ENCODE measurements at regions not wholly inside any gene's neighbourhood (a gene's known extent, or its start where the extent isn't known, plus 50 kb on each side); places are given as distances from the start of the nearest gene placed in this dataset.
"Not testable (repeated sequence)": the region's sequence is repeated elsewhere in the genome, so short reads cannot be mapped to it uniquely, and the experiment has no call there.

DNA sequence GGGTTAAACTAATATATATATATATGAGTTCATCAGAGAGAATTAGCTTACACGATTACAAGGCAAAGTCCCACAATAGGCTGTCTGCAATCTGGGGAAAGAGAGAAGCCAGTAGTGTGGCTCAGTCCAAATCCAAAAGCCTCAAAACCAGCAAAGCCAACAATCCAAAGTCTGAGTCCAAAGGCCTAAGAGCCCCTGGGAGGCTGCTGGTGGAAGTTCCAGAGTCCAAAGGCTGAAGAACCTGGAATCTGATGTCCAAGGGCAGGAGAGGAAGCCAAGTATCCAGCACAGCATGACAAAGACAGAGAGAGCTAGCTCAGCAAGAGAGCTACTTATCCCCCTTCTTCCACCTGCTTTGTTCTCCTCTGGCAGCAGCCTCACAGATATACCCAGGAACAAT lies 274.7 kb upstream of the ID4 start:
- no peak for DNase-seq (ENCODE audit: low read depth in 4 of 4, low spot score in 3 of 4)

GRCh38 chr6:19569563-19569962 lies 267.6 kb upstream of the ID4 start:
- DNase-seq (ENCODE audit: low read depth in 4 of 4, low spot score in 3 of 4) = no peak

- no peak for DNase-seq (ENCODE audit: low read depth in 4 of 4, low spot score in 3 of 4)
Observed at GRCh38 chr6:19571176-19571575, 266.0 kb upstream of the ID4 start.

- no peak for DNase-seq (ENCODE audit: low read depth in 4 of 4, low spot score in 3 of 4)
Observed at GRCh38 chr6:19578481-19578880, 258.7 kb upstream of the ID4 start.

GRCh38 chr6:19584207-19584606 lies 253.0 kb upstream of the ID4 start:
- not testable (repeated sequence) for DNase-seq (ENCODE audit: low read depth in 4 of 4, low spot score in 3 of 4)

GRCh38 chr6:19587238-19587942 lies 249.8 kb upstream of the ID4 start:
- no peak for DNase-seq (ENCODE audit: low read depth in 4 of 4, low spot score in 3 of 4)

DNA sequence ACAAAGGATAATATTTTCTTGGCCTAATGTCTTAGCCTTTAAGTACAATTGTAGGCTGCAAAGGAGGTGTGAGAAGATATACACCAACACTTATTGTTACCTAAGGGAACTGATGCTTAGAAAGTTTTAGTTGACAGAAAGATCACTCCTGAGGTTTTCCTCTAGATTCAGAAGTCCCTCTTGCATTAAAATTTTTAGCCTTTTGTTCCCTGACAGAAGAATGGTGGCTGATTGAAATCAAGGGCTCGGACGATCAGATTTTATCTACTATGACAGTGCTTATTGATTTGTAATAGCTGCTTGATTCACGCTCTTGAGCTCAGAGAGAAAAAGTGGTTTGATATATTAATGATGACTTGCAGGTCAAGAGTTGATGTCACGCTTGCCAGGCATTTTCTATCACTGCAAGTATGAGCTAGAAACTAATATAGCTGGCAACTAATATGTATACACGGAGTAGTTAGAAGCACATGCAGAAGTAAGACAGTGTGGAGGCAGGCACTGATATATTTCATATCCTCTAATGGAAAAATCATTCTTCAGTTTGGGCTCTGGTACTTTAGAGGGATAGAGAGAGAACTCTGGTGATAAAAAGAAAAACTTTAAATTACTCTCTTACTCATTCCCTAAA lies 246.6 kb upstream of the ID4 start:
- no peak for DNase-seq (ENCODE audit: low read depth in 4 of 4, low spot score in 3 of 4)

DNA sequence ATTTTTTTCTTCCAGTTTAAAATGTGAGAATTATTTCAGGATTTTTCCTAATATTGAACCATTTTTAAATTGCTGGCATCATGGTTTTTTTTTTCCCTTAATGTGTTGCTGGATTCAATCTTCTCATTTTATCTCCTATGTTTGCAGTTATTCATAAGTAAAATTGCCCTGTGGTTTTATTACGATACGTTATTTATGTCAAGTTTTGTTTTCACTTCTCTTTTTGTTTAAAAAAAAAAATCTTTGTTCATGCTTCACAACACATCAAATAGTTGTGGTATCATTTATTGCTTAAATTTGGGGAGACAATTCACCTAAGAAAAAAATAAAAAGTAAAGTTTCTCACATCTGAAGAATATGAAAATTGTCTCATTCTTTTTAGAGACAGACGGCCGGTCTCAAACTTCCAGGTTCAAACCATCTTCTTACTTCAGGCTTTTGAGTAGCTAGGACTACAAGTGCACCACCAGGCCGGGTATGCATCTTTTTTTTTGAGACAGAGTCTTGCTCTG lies 239.3 kb upstream of the ID4 start:
- DNase-seq (ENCODE audit: low read depth in 4 of 4, low spot score in 3 of 4) = no peak

DNA sequence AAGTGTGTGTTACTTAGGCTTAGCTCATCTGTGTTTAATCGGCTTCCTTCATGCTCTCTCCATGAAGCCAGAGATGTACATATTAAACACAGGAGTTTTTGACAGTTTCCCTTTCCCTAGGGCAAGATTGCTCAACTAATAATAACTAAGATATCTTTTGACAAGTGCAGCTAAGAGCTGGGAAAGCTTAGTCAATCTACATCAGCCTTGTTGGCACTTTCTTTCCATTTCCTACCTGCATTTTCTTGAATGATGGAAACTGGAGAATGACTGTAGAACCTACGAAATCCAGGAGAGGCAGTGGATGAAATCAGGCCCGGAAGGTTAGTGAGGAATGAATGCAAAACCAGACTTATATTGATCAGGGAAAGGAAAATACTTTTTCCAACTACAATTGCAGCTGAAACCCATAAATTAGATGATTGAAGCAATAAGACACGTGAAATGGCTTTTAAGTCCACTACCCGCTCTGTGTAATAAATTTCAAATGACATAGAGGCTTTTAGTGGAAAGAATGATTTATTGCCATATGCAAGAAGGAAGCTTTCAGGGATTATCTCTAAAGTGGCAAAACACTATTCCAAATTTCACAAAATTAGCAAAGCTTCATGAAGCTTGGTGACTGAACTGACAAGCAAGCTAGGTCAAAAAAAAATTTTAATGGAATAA lies 237.2 kb upstream of the ID4 start:
- DNase-seq (ENCODE audit: low read depth in 4 of 4, low spot score in 3 of 4) = no peak

- no peak for DNase-seq (ENCODE audit: low read depth in 4 of 4, low spot score in 3 of 4)
Observed at GRCh38 chr6:19602434-19603013, 234.6 kb upstream of the ID4 start.

- no peak for DNase-seq (ENCODE audit: low read depth in 4 of 4, low spot score in 3 of 4)
Observed at GRCh38 chr6:19603721-19604120, 233.4 kb upstream of the ID4 start.

GRCh38 chr6:19605624-19606023 lies 231.5 kb upstream of the ID4 start:
- DNase-seq (ENCODE audit: low read depth in 4 of 4, low spot score in 3 of 4) = no peak

- DNase-seq (ENCODE audit: low read depth in 4 of 4, low spot score in 3 of 4) = no peak
Observed at GRCh38 chr6:19608546-19608945, 228.6 kb upstream of the ID4 start.

- no peak for DNase-seq (ENCODE audit: low read depth in 4 of 4, low spot score in 3 of 4)
Observed at GRCh38 chr6:19609972-19610641, 227.1 kb upstream of the ID4 start.

- not testable (repeated sequence) for DNase-seq (ENCODE audit: low read depth in 4 of 4, low spot score in 3 of 4)
Observed at GRCh38 chr6:19612672-19613466, 224.3 kb upstream of the ID4 start.

DNA sequence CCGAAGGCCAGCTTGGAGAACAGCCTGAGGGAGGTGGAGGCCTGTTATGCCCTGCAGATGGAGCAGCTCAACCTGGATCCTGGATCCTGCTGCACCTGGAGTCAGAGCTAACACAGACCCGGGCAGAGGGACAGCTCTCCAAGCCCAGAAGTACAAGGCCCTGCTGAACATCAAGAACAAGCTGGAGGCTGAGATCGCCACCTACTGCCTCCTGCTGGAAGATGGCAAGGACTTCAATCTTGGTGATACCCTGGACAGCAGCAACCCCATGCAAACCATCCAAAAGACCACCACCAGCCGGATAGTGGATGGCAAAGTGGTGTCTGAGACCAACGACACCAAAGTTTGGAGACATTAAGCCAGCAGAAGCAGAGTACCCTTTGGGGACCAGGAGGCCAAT lies 223.5 kb upstream of the ID4 start:
- no peak for DNase-seq (ENCODE audit: low read depth in 4 of 4, low spot score in 3 of 4)

DNA sequence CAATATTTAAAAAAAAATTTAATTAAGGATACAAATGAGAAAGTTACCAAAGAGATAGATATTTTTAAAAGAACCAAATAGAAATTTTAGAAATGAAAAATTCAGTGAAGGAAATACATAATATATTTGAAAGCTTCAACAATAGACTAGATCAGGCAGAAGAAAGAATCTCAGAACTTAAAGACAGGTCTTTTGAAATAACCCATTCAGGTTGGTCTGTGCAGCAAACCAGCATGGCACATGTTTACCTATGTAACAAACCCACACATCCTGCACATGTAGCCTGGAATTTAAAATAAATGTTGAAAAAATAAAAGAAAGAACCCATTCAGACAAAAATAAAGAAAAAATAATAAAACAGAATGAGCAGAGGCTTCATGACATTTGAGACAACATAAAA lies 221.1 kb upstream of the ID4 start:
- DNase-seq (ENCODE audit: low read depth in 4 of 4, low spot score in 3 of 4) = no peak

DNA sequence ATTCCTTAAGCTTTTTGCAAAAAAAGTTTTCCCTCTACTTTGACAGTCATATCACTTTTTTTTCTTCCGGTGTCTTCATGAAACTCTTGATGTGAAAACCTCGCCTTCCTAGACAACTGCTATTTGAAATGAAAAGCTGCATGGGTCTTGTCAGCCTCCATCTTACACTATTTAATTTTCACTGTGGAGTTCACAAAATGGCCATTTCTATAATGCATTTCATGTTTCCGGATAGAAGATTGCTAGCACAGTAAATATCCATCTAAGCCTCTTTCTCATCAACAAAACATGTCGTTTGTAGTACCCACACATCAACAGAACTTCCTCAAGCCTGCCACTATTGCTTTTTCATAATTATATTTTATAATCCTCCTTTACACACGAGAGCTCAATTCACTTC lies 204.9 kb upstream of the ID4 start:
- DNase-seq (ENCODE audit: low read depth in 4 of 4, low spot score in 3 of 4) = no peak

GRCh38 chr6:19632786-19633185 lies 204.4 kb upstream of the ID4 start:
- no peak for DNase-seq (ENCODE audit: low read depth in 4 of 4, low spot score in 3 of 4)

DNA sequence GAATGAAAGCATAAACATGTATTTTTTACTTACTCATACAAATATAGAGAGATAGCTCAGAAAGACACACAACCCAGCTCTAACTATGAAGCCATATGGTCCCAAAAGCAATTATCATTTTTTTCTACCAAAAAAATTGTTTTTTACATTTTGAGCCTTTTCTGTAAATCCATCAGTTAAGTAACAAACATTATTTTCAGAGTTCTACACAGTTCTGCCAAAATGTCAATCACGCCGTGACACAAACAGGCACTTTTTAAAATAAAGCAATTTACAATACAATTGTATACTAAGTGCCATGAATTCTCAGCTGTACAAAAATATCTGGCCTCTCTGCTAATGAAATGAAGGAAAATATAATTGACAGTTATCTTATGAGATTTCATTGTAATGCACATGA lies 201.4 kb upstream of the ID4 start:
- no peak for DNase-seq (ENCODE audit: low read depth in 4 of 4, low spot score in 3 of 4)

All from right renal pelvis (tissue), 4 donors.